Stimulated activated CD4-positive, alpha-beta T cell treated with anti-CD3 and anti-CD28 coated beads, Interleukin-12 subunit alpha, Interleukin-12 subunit beta, amount 100 ng/mL, for 48 hours (primary cell): ENCODE measurements at regions not wholly inside any gene's neighbourhood (a gene's known extent, or its start where the extent isn't known, plus 50 kb on each side); places are given as distances from the start of the nearest gene placed in this dataset.

ENCODE experiments used
- DNase-seq, 3 donors: peaks; one replicate each; pipeline ENCODE4 v3.0.0-alpha.2; 2020; ENCODE audit warnings: low read depth in 2 of 3, low spot score in 1 of 3

DNA sequence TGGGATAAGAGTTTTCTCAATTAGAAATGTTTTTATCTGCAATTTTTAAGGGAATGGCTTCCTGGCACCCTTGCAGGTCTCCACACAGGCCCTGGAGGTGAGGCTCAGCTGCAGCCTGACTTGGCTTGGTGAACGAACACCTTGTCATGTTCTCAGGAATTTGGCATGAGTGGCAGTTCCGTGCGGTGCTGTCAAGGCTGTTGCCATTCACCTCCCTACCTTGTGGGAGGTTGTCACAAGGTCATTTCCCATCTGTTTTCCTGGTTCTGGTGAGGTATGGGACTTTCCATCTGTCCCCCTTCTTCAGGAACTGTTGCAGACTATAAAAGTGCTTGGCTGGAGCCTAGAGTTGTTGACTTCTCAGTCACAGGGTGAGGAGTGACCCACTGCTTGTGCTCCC is 82.9 kb downstream of the ELOVL4 start:
- no peak for DNase-seq

DNA sequence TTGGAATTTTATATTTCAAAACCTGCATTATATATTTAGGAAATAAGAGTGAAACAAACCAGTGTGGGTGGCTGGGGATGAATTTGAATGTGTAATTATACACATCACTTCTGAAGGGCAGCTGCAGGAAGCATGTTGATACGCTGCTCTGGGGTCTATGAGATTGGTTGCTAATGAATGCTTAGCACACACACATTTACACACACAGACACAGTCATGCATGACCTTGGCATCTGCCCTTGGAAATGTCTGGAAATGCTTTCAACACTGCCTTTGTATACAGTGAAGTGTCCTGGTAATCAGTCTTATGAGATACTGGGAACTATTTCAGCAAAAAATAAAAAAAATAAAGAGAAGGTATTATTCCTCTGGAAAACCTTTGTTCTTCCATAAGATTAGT is 83.4 kb downstream of the ELOVL4 start:
- DNase-seq, result no peak

DNA sequence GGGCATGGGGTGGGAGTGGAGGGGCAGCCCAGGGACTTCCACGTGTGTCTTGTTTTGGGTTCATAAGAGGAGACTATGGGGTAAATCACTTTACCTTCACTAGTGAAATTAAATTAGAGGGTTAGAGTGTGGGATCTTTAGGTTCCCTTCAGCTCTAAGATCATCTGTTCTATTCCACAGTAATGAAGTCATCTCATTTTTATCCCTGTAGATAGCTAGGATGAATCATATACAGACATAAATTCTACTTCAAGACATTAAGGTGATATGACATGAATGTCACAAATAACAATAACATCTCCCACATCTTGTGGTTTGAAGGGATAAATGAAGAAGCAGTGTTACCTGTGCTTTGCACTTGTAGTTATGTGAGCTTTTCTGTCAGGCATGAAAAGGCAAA is 83.8 kb downstream of the ELOVL4 start:
- DNase-seq, result no peak

DNA sequence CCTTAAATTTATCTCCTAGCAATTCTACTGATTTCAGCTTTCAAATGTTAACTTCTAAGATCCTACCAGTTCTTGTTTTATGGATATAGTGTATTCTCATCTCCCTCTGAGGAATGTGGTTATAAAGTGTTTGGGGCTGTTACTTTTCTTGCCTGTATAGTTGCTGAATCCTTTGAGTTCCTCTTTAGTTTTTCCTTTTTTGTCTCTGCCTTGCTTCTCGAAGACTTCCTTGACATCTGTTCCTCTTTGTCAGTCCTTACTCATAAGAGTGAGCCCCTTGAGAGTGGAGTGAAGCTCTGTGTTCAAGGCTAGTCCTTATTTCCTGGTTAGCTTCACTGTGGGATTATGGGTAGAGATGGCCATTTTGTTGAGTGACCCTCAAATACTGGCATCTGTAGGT is 84.6 kb downstream of the ELOVL4 start:
- no peak for DNase-seq

DNA sequence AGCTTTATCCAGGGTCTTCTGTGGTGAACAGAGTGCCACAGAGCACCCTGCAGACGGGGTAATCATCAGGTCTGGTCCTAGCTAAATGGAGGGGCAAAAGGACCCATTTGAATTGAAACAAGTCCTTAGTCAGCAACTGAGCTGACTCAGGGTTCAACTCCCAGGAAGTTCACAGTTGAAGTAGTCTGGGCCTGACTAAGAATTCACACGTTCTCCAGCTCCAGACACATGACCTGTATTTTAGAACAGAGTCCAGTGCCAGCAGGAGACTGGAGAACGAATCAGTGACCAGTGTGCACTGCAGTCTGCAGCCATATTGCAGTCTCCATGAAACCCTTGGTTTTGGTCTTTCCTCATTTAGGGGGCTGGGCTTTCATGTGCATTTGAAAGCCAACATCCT is 85.2 kb downstream of the ELOVL4 start:
- DNase-seq, result no peak

DNA sequence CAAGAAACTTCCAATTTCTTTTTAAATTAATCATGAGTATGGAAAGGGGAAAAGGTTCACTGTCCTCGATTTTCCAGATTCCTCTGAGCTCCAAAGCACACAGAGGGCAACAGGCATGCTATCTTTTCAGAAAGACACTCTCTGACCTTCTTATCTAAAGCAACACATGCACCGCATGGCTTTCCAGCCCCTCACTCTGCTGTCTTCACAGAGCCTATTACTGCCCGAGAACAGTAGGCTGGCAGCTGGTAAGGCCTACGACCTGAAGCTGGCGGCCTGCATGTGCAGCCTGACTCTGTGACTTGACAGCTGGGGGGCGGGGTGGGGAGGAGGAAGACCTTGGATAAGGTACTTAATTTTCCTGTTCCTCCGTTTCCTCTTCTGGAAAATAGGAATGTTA is 86.3 kb downstream of the ELOVL4 start:
- DNase-seq, result no peak

DNA sequence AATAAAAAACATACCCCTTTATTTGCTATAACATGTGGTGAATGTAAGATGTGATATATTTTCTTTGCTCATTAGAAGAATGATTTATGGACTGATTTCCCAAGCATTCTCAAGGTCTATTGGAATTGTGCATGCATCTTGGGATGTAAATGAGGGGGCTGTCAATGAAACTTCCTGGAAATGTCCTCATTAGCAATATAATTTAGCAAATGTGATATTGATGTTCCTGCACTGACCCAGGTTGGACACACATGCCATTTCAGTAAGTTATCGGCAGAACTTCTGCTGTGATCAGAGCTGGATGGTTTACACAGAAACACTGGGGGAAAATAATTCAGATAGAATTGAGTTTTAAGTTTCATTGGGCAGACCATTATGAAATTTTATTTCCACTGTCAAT is 99.9 kb downstream of the ELOVL4 start:
- DNase-seq, result no peak

DNA sequence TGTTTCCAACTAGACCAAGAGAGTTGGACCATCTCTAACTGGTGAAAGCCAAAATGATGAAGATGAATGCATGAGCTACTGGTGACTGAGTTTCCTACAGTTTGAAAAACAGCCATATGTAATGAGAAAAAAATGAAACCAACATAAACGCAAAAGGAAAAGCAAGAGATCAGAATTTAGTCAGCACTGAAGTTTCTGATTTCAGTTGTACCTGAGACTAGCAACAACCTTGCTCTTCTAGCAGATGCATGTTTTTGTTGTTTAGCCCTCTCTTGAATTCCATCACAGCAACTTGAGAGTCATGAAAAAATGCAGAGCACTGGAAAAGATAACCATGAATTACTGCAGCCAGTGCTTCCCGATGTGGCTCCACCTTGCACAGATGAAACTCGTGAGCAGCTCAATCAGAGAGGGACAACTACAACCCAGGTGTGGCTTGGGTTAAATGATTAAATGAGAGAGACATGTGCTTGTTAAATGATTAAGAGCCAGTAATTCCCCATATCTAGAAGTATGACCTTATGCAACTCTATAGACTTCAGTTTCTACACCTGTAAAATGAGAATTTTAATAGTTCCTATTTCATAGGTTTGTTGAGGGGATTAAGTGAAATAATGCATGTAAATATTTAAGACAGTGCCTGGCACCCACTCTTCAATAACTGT is 104.8 kb downstream of the ELOVL4 start:
- DNase-seq, result no peak

DNA sequence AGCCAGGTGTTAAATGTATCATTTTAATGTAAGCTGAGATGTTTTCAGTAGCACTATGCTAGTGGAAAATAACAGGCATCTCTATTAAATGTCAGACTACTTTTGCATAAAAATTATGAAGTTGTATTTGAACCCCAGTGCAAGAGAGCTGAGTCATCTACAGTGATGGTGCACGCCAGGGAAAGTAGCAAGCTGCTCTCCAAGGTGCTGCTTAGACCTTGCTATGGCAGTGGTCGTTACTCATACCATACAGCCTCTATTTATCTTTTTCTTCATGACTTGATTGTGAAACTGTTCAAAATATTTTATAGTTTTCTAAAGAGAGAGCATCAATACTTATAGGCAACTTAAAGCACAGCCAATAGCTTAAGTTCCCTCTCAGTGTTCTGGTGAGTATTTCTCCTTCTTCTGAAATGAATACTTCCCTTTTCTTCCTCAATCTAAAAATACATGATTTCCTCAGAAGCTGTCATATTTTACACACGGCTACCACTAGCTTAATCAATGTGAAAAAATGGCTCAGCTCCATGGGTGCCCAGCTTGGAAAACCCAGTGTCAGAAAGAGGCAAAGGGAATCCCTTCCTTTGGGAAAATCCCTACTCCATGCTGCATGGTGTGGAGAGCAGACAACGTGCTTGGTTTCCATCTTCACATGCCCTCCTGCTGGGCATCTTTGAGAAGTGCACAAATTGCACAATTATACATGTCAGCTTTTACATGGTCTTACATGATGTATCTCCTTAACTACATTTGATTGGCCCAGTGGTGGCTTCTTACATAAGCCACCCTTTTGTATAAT is 105.6 kb downstream of the ELOVL4 start:
- DNase-seq, result no peak

DNA sequence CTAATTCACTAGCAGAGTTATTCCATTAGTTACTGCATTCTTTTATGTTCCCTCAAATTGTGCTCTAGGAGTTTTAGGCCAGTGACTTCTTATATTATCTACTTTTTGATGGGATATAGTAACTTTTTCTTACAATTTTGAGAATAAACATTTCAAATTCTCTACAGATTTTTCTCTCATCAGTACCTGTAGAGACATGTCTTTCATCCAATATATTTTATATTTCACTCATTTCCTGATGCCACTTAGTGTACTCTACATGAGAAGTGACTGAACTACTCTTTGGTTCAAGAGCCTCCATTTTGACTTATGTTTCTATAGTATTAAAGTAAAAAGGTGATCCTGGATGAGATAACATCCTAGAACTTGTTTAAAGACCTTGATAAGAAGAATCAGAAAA is 108.5 kb downstream of the ELOVL4 start:
- DNase-seq, result no peak

DNA sequence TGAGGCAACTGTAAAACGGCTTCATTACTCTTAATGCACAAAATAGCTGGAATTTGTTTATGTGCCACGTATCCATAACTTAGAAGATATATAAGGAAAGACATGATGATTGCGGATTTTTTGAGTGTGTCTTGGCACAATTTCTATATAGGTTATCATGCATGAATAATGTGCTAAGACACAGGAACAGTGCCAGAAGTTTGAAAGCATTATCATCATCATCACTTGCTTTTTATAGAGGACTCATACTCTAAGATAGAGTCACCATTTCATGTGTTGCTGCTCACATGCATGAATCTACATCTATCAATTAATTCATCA is 113.4 kb downstream of the ELOVL4 start:
- DNase-seq, result no peak

DNA sequence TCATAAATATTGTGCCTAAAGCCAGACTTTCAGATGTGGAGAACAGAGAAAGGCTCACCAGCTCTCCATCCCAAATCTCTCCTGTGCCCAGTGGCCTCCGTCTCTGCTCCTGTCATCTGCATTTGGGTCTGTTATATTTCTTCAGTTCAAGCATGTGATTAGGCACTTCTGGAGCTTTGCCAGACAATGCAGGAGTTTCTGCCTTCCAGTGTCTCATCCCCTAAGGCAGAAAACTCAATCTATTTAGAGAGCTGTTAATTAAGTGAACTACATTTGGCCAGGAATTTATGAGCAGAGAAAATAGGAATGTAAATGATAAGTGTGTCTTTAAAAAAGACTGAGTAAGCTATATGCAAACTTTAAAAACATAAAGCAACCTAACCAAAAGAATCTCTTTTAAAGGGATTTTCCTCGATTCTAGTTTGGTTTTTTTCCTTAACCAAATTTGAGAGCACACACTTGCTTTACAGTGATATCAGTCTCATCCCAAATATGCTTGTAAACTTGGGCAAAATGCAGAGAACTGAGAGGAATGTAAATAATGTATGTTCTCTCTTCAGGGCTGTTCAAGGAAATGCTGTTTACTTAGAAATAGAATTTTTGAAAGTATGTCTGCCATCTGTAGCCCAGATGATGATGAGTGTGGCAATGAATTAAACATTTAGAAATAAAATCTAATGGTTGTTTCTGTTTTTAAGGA is 113.9 kb downstream of the ELOVL4 start:
- DNase-seq, result no peak

DNA sequence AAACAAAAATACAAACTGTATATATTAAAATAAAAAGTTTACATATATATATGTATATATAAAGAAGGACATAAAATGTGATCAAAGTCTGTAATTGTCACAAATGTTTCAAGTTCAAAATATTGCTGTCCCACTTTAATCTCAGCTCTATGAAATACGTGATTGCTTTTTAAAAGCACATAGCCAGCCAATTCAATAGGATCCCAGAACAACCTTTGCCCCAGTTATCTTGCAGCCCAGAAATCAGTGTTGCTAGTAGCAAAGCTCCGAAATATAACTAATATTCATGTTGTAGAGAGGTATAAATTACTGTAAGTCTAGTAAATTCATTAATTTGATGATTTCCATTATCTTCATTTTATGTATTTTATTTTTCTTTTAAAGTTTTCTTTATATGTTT is 114.6 kb downstream of the ELOVL4 start:
- DNase-seq, result no peak

DNA sequence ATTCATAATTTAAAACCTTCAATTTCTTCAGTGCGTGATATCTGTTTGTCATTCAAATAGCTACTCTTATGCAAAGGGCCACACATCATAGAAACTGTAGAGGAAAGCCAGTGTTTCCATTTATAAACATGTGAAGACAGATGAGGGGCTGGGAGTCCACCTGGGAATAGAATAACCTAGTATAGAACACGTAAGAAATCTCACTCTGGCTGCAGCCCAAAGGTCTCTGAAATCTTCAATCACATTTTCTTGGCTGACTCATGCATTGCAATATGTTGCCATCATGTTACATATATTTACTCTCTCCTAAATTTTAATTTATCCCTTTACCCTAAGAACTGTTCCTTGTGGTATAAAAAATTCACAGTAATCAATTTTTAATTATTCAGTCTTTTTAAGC is 123.2 kb downstream of the ELOVL4 start:
- no peak for DNase-seq

DNA sequence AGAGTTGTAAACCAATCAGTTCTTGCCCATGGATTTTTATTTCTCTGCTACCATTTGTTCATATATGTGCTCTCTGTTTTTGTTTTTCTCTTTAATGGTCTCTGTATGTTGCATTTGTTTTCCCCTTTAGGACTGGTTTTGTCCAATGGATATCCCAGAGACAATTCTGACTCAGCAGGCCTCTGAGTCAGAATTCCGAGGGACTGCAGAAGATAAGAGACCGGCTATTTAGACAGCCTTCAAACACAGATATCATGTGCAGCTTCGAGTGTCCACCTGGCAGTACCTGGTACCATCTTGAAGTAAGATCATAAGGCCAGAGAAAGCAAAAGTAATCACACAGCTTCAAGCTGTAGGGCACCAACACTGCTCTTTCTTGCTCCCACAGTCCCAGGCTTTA is 125.5 kb downstream of the ELOVL4 start:
- DNase-seq, result no peak

DNA sequence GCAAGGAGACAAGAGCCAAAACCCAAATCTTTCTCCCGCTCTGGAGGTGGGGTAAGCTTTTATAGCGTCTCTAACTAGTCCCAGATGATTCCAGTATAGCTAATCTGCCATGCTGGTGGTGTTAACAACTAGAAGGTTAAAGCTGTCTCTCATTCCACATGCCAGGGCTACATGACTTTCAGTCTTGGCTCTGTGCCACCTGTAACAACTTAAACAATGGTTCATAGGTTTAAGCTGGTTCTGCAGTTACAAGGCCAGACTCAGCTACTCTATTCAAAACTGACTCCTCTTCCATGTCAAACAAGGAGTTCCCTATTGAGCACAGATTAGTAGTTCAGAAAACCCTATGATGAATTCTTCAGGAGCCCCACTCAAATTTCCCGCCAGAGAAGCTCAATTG is 128.9 kb downstream of the ELOVL4 start:
- DNase-seq, result no peak

DNA sequence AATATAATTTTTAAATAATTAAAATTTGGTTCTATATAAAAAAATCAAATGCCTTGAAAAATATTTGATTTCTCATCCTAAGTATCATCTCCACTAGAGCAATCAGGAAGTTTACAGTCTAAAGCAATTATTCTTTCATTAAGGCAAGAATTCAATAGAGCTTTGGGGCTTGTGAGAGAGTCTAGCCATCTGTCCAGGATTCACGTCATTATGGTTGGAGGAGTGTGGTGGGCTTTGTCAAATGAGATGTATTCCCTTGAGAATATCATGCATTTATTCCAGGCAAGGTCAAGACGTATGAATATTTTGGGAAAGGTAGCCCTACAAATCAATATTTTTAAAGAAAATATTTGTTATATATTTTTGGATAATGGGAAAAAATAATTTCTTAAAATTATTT is 132.4 kb downstream of the ELOVL4 start:
- no peak for DNase-seq

DNA sequence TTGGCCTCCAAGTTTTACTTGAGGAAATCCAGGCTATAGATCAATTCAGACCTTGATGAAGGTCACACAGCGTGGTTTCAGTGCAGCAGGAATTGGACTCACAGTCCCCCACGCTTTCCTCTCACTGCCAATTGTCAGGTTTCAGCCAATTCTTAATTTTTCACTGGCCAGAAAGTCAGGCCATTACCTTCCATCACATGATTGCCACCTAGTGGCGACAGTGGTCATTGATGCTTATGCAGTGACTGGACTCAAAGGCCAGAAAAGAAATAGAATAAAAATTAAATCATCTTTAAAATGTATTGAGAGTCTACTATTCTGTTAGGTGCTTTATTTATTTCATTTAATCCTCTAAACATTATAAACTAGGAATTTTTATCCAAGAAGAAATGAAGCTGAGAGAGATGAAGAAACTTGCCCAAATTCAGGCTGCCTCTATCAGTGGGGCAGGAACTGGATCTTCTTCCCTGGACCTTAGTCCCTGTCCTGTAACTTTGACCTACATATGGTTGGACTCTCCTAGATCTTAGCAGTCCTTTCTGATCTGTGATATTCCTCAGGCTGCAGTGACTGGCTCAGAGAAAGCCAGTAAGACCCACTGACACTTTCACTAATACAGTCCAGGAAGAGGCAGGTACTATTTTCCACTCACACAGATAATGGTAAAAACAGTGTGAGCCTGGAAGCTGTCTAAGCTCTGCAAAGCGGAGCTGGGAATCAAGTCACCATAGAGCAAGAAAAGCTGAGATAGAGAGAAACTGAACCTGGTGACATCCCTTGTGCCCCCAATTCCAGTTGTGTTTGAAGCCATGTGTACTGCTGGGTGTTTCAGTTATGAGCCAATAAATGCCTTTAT is 133.3 kb downstream of the ELOVL4 start:
- peak; percentile 35 to 67 (median 56) for DNase-seq

DNA sequence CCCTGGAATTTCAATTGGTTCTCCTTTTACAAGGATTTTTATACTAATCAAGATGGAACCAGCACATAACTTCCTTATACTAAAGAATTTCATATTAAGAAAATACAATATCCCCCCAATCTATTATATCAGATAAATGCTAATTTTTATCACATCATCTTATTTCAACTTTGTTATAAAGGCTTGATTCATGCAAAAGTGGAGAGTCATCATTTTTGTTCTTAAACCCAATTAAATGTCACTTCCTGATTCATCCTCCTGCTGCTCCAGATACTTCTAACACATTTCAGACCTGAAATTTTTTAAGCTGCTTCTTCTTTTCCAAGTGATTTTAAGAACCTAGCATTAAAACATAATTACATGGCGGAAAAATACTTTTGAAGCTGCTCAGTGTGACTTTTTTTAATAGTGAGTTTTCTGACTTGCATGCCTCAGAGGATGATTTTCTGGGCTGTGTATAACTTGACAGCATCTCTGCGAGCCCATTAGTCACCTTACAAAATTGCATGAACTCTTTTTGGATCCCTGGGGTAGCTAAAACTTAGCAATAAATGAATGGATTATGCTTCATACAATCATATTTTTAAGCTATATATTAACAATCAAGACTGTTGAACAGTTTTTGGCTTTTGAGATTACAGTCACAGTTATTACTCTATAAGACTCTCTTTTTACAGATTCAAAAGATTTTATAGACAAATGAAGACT is 134.1 kb downstream of the ELOVL4 start:
- DNase-seq, result no peak

DNA sequence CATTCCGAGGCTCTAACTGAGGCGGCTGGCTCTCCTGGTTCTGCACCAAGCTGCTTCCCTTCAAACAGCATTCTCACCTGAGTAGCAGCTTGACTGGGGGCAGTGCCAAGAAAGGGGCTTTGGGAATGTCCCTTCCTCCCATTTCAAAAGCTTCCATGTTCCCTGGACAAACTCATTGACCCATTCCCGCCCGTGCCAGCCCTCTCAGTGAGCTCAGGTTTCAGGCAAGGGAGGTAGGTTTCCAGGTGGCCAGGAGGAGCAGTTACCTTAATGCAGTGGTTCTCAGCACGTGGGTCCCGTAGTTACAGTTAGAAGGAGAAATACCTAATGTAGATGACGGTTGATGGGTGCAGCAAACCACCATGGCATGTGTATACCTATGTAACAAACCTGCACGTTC is 135.2 kb downstream of the ELOVL4 start:
- no peak for DNase-seq

DNA sequence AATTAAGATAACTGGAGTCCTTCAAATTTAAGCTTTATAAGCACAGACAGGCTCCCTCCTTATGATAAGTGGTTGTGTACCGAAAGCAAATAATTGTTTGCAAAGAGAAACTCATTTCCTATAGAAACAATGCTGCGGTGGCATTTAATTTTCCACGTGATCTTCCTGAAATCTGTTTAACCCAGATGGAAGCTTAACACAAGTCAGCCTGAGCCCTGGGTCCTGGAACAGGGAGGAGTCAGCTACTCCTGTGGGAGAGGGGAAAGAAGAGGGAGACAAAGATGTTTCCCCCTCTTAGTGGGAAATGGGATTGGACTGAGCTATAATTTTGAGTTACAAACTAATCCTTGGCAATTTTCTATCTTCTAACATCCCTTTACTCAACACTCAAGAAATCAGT is 136.5 kb downstream of the ELOVL4 start:
- no peak for DNase-seq
